GM18873 (cell line): ENCODE measurements at regions not wholly inside any gene's neighbourhood (a gene's known extent, or its start where the extent isn't known, plus 50 kb on each side); places are given as distances from the start of the nearest gene placed in this dataset.

ENCODE experiments used
- ATAC-seq: cut with Tn5 transposase; IDR thresholded peaks from one replicate; pipeline ENCODE4 v1.9.1; 2021; ENCODE audit warnings: mild to moderate bottlenecking, moderate library complexity, moderate number of reproducible peaks; ENCODE audit not compliant: unreplicated experiment, low FRiP score

GRCh38 chr9:2345013-2345412, 276.6 kb upstream of the VLDLR start:
- ATAC-seq: no peak

- no peak for ATAC-seq
Observed at GRCh38 chr9:2346277-2346913, 275.2 kb upstream of the VLDLR start.

DNA sequence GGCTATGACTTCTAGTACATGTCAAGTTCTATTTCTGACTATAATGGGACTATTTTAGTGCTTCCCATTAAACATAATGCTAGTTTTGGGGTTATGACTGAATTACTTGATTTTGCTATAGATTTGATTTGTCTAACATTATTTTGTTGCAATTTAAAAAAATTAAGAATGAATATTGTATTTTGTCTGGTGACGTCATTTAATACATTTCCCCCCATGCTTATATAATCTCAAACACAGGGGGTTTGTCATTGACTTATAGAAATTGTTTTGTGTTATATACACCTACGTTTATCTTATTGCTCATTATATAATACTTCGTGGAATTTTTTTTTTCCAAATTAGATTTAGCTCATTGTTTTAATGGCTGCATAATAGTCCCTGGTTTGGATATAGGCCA, 270.3 kb upstream of the VLDLR start:
- ATAC-seq: no peak

- no peak for ATAC-seq
Observed at GRCh38 chr9:2354216-2354615, 267.4 kb upstream of the VLDLR start.

- no peak for ATAC-seq
Observed at GRCh38 chr9:2354856-2355696, 266.5 kb upstream of the VLDLR start.

DNA sequence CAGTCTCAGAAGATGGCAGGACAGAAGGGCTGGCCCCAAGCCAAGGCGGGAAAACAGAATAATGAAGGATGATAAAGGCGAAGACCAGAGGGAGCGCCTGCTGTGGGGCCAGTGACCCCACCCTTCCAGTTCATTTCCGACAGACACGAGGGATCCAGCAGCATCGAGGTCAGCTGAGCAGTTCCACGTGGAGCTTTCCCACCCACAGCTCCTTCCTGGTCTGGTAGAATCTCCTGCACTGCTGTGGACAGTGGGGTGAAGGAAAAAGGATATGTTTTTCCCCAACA, 265.9 kb upstream of the VLDLR start:
- ATAC-seq: no peak

DNA sequence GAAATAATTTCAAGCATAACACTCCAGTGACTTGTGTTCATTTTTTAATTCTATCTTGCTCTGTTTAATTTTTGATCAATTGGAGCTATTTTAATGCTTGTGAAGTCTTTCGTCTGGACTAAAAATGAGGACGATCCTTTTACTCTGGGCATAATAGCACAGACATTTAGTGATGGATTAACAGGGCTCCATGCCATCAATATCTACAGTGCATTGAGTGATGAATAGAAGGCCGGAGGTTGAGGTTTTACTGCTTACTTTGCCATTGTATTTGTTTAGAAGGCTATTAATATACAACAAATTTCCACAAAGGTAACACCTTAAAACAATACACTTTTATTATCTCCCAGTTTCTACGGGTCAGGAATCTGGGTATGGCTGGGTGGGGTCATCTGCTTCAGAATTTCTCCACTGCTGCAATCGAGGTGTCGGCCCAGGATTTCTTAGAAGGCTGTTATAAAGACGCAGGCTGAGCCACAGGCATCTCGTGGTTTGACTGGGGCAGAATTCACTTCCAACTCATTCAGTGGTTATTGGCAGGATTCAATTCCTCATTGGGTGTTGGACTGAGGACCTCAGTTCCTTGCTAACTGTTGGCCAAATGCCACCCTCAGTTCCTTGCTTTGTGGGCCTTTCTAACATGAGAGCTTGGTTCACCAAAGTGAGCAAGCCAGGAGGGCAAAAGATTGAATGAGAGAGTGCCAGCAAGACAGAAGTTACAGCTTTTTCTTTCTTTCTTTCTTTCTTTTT, 265.4 kb upstream of the VLDLR start:
- ATAC-seq: no peak

DNA sequence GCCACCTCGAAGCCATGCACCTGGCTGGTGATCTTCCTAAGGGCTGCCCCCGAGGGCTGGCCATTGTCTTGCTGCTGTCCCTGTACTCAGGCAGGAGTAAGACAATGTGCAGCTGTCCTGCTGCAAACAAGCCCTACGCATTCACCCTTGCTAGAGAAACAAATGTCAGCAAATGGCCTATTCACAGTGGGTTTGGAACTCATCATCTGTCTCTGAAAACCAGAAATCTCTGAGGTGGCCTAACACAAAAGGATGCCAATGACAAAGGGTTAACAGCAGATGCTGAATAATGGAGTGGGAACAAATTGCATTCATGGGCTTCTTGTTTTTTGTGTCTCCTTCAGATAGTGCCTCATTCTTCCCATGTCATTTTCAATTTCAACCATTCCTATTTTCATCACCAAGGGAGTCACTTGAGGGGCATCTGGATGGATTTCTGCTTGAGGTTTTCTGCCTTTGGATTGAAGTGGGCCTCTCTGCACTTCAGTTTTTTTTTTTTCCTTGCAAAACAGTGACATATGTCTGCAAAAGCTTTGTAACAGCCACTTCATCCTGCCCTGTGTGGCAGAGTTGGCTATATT, 261.6 kb upstream of the VLDLR start:
- no peak for ATAC-seq

GRCh38 chr9:2362150-2362549, 259.4 kb upstream of the VLDLR start:
- ATAC-seq: no peak

GRCh38 chr9:2363138-2363745, 258.3 kb upstream of the VLDLR start:
- no peak for ATAC-seq

DNA sequence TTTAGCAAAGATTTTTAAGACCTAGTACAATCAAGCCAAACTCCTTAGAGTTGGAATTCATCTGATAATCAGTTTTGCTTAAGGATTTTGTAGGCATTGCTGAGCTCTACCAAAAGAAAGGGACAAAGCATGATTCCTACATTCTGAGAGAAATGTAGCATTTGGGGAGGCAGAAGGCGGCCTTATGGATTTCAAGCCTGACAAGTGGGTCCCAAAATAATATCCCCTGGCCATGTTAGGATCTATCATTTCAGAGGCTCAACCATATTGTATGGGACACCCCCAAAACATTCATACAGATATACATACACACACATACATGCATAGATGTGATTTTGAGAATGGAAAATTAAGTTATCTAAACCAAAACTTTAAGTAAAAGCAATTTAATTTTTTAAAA, 257.8 kb upstream of the VLDLR start:
- ATAC-seq: no peak

DNA sequence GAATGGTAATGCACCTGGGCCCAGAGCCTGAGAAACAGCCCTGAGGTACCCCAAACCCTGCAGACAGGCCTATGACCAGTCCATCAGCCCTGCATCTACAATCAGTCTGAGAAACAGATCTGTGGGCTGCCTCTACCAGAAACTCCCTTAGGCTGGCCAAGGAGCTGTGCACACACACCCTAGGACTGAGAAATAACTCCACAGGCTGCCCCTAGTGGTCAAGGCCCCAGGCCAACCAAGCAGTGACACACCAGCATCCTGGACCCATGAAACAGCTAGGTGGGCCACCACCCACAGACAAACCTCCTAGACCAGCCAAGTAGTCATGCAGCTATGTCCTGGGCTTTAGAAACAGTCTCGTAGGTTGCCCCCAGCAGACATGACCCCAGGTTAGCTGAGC, 253.6 kb upstream of the VLDLR start:
- ATAC-seq: no peak

DNA sequence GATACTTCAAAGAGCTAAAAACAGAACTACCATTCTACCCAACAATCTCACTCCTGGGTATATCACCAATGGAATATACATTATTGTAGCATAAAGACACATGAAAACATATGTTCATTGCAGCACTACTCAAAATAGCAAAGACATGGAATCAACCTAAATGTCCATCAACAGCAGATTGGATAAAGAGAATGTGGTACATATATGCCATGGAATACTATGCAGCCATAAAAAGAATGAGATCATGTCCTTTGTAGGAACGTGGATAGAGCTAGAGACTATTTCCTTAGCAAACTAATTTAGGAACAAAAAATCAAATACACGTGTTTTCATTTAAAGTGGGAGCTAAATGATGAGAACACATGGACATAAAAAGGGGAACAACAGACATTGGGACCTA, 247.9 kb upstream of the VLDLR start:
- ATAC-seq: no peak

DNA sequence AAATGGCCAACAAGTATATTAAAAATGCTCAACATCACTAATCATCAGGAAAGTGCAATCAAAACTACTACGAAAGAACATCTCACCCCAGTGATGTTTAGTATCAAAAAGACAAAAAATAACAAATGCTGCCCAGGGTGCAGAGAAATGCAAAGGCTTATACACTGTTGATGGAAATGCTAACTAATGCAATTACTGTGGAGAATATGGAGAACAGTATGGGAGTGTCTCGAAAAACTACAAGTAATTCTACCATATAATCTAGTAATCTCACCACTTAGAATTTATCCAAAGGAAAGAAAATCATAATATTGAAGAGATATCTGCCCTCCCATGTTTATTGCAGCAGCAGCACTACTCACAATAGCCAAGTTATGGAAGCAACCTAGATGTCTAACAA, 246.5 kb upstream of the VLDLR start:
- ATAC-seq: no peak

DNA sequence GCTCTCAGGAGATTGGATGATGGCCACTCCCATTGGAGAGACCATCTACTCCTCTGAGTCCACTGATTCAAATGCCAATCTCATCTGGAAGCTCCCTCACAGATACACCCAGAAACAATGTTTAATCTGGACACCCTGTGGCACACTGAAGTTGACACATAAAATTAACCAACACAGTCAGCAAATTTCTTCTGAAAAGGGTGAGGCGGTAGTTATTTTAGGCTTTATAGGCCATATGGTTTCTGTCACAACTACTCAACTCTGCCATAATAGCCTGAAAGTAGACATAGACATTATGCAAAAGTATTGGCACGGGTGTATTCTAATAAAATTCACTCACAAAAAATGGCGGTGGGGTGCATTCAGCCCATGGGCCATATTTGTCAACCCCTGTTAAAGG, 244.5 kb upstream of the VLDLR start:
- ATAC-seq: no peak

GRCh38 chr9:2377834-2378233, 243.8 kb upstream of the VLDLR start:
- ATAC-seq: no peak

GRCh38 chr9:2378266-2378665, 243.3 kb upstream of the VLDLR start:
- ATAC-seq: no peak

DNA sequence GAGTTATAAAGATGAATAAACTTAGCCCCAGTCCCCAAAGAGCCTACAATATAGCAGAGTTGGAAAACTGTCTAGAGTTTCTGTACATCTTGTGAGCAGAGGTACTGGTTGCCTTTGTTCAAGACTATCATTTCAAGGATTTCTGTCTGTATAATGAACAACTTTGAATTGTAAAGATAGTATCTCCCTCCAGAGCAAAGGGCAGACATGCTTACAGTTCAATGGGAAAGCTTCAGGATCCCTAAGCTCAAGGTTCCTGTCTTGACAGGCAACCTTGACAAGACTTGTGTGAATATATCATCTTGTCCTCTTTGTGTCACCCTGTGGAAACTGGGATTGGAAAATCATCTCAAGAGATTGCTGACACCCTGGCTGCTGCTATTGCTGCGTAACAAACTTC, 242.8 kb upstream of the VLDLR start:
- ATAC-seq: no peak

DNA sequence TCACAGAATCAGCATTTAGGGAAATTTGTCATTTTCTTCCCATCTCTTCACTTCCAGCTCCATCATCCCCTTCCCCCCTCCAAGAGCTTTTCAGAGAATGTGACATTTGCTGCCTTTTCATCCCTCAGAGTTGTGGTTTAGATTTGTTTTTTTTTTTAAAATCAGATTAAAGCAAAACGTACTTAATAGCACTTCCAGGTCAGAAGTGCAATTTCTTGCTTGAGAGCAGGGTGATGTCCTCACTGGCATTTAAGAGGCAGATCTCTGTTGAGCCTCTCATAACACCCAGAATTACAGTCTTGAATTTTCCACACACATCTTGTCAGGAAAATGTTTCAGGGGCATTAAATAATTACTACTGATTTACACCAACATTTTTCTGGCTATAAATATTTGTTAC, 236.8 kb upstream of the VLDLR start:
- no peak for ATAC-seq

GRCh38 chr9:2385746-2386145, 235.8 kb upstream of the VLDLR start:
- ATAC-seq: no peak

- ATAC-seq: no peak
Observed at GRCh38 chr9:2386566-2386965, 235.0 kb upstream of the VLDLR start.
